IMR-90 (cell line): ENCODE measurements at regions not wholly inside any gene's neighbourhood (a gene's known extent, or its start where the extent isn't known, plus 50 kb on each side); places are given as distances from the start of the nearest gene placed in this dataset.

ENCODE experiments used
- ATAC-seq: fragments of 200-7000 bp; cut with Tn5 transposase; 2 replicates; pipeline ENCODE4 v1.9.1; 2020; ENCODE audit warnings: low read depth, mild to moderate bottlenecking, moderate library complexity
- BruUV-seq: library from RNA; stranded (reverse); fragments of 400-500 nt; replicated peaks from 2 replicates; lab custom pipeline; 2021; lab: Mats Ljungman, UMichigan
- CTCF ChIA-PET: fragments of 300-600 bp; formaldehyde crosslinking; extraction: SDS; loops from one replicate; lab custom pipeline; 2021; ENCODE audit warnings: antibody characterized with exemption; lab: Yijun Ruan, JAX
- POLR2A ChIA-PET: fragments of 300-600 bp; sonication (Branson Sonifier 250); formaldehyde crosslinking; loops from one replicate; lab custom pipeline; 2022; ENCODE audit warnings: antibody characterized with exemption; ENCODE audit not compliant: unreplicated experiment; lab: Charles Lee
- DNase-seq: peaks from one replicate; pipeline ENCODE4 v3.0.0; 2013
- H2AFZ ChIP-seq: replicated peaks from 2 replicates; pipeline ENCODE3; 2013; ENCODE audit warnings: low read length, mild to moderate bottlenecking; ENCODE audit not compliant: poor library complexity
- H2AK5ac ChIP-seq: 2 replicates; pipeline ENCODE4 v1.6.1; 2013; ENCODE audit warnings: low read depth, low read length, inconsistent platforms
- H2AK9ac ChIP-seq: replicated peaks from 2 replicates; pipeline ENCODE3; 2013; ENCODE audit warnings: mild to moderate bottlenecking, low read depth, low read length, moderate library complexity; ENCODE audit not compliant: poor library complexity
- H2BK120ac ChIP-seq: 2 replicates; pipeline ENCODE4 v1.6.1; 2013; ENCODE audit warnings: low read depth, low read length, inconsistent platforms
- H2BK15ac ChIP-seq: 3 replicates; pipeline ENCODE4 v1.6.1; 2013; ENCODE audit warnings: low read depth, low read length, inconsistent platforms
- H2BK20ac ChIP-seq: 2 replicates; pipeline ENCODE4 v1.6.1; 2013; ENCODE audit warnings: low read depth, mild to moderate bottlenecking, inconsistent platforms, low read length, moderate library complexity
- H2BK5ac ChIP-seq: 2 replicates; pipeline ENCODE4 v1.6.1; 2013; ENCODE audit warnings: mild to moderate bottlenecking, low read depth, low read length, inconsistent platforms; ENCODE audit not compliant: poor library complexity, severe bottlenecking
- H3K14ac ChIP-seq: replicated peaks from 2 replicates; pipeline ENCODE4 v1.6.1; 2013; ENCODE audit warnings: low read depth, low read length, inconsistent platforms
- H3K18ac ChIP-seq: 2 replicates; pipeline ENCODE4 v1.6.1; 2013; ENCODE audit warnings: low read depth, low read length, control low read depth
- H3K23ac ChIP-seq: 2 replicates; pipeline ENCODE4 v1.6.1; 2013; ENCODE audit warnings: low read depth, low read length, inconsistent platforms
- H3K27ac ChIP-seq: 2 replicates; pipeline ENCODE4 v1.5.1; 2013; ENCODE audit warnings: mild to moderate bottlenecking, control low read depth, low read length; ENCODE audit not compliant: insufficient read depth
- H3K27me3 ChIP-seq: 2 replicates; pipeline ENCODE4 v1.6.1; 2013; ENCODE audit warnings: low read length; ENCODE audit not compliant: control insufficient read depth, insufficient read depth
- H3K36me3 ChIP-seq: 2 replicates; pipeline ENCODE4 v1.6.1; 2013; ENCODE audit warnings: low read length, mixed read lengths; ENCODE audit not compliant: control insufficient read depth, insufficient read depth
- H3K4ac ChIP-seq: 2 replicates; pipeline ENCODE4 v1.6.1; 2013; ENCODE audit warnings: low read depth, low read length, inconsistent platforms
- H3K4me1 ChIP-seq: 2 replicates; pipeline ENCODE4 v1.6.1; 2013; ENCODE audit warnings: low read length, mixed read lengths; ENCODE audit not compliant: control insufficient read depth, insufficient read depth
- H3K4me2 ChIP-seq: 2 replicates; pipeline ENCODE4 v1.6.1; 2013; ENCODE audit warnings: low read depth, mild to moderate bottlenecking, control low read depth, low read length, moderate library complexity
- H3K4me3 ChIP-seq: 2 replicates; pipeline ENCODE4 v1.5.1; 2013; ENCODE audit warnings: low read depth, mild to moderate bottlenecking, control low read depth, low read length, moderate library complexity; ENCODE audit not compliant: insufficient read depth
- H3K56ac ChIP-seq: 2 replicates; pipeline ENCODE4 v1.6.1; 2013; ENCODE audit warnings: low read length, inconsistent platforms; ENCODE audit not compliant: insufficient read depth; ENCODE audit errors: extremely low read depth
- H3K79me1 ChIP-seq, 2 experiments: 2 replicates each; pipeline ENCODE4 v1.6.1; 2013; ENCODE audit warnings: low read length in 2 of 2, inconsistent platforms in 1 of 2, low read depth in 1 of 2
- H3K9ac ChIP-seq: 2 replicates; pipeline ENCODE4 v1.6.1; 2013; ENCODE audit warnings: low read depth, low read length, control low read depth
- H3K9me1 ChIP-seq: 2 replicates; pipeline ENCODE4 v1.6.1; 2013; ENCODE audit warnings: low read length, inconsistent platforms; ENCODE audit not compliant: insufficient read depth
- H3K9me3 ChIP-seq: 2 replicates; pipeline ENCODE4 v1.6.1; 2013; ENCODE audit warnings: low read length; ENCODE audit not compliant: control insufficient read depth, insufficient read depth
- H4K20me1 ChIP-seq: 2 replicates; pipeline ENCODE4 v1.6.1; 2013; ENCODE audit warnings: low read length, inconsistent platforms; ENCODE audit not compliant: insufficient read depth
- H4K5ac ChIP-seq: 2 replicates; pipeline ENCODE4 v1.6.1; 2013; ENCODE audit warnings: mild to moderate bottlenecking, low read depth, low read length, control low read depth
- H4K8ac ChIP-seq, 2 experiments: 2 replicates each; pipeline ENCODE4 v1.6.1; 2013; ENCODE audit warnings: low read depth in 2 of 2, low read length in 2 of 2, control low read depth in 1 of 2, inconsistent platforms in 1 of 2
- H4K91ac ChIP-seq: 2 replicates; pipeline ENCODE4 v1.6.1; 2013; ENCODE audit warnings: low read depth, low read length, inconsistent platforms; ENCODE audit not compliant: insufficient read depth
- CHD1 ChIP-seq: IDR thresholded peaks from 2 replicates; pipeline ENCODE4 v1.6.1; 2012; ENCODE audit warnings: low read depth, low read length, improper control_type of control experiment
- FOS ChIP-seq: fragments of 150-350 bp; IDR thresholded peaks from 2 replicates; pipeline ENCODE4 v1.6.1; 2016; ENCODE audit warnings: low read depth, low read length
- WGBS, 2 experiments: methylation state at CpG; one replicate each; pipeline versions ENCODE4 v1.1.5 to v1.1.7; 2013; ENCODE audit warnings: missing lambda C conversion rate in 2 of 2; ENCODE audit not compliant: insufficient read length in 1 of 2; ENCODE audit errors: extremely low coverage in 2 of 2; 5-methylcytosine and 5-hydroxymethylcytosine counted together
- dilution Hi-C: fragments of 300-500 bp; cut with HindIII; formaldehyde crosslinking; loops from one replicate; pipeline ENCODE4 v1.14.3; 2018; ENCODE audit warnings: low sequenced_read_pairs; ENCODE audit not compliant: unreplicated experiment
- in situ Hi-C: fragments of 300-500 bp; cut with MboI; formaldehyde crosslinking; loops from 3 replicates; pipeline ENCODE4 v1.14.3; 2019; ENCODE audit warnings: low sequenced_read_pairs, inconsistent platforms, mixed read lengths
- intact Hi-C: fragments of 100-400 bp; cut with micrococcal nuclease; formaldehyde crosslinking; loops from 2 replicates; pipeline ENCODE4 v1.10.0; 2022

- TF ChIP-seq FOS = peak; percentile 66; the same call in 1 of the 2 replicates
- no peak for TF ChIP-seq CHD1
- Histone ChIP-seq H3K14ac (0 out of 2 replicates have a peak overlapping the region, but pooled peaks have one; percentile 5), H3K4ac (peak overlapping the region; percentile 86), H2BK5ac (peak overlapping the region; percentile 14), H3K79me1 (no peaks in the 10 kb centered on the region), H3K27ac (no peak overlapping the region; the same call in 1 of the 2 replicates), H2BK20ac (peak overlapping the region; percentile 88), H2AK9ac (peak overlapping the region; percentile 1), H2AFZ (no peak overlapping the region), H4K8ac (peak overlapping the region in 1 of 2 experiments; percentile 53; a peak in 1 of 4 replicates), H3K4me3 (no peak overlapping the region), H2BK120ac (peak overlapping the region; percentile 98), H3K56ac (no peak overlapping the region), H2AK5ac (peak overlapping the region; percentile 85; the same call in 1 of the 2 replicates), H3K36me3 (no peaks in the 10 kb centered on the region), H3K9me1 (peaks cover 22% of the 10 kb centered on the region), H3K18ac (no peak overlapping the region), H4K91ac (peak overlapping the region; percentile 81), H4K5ac (no peak overlapping the region), H3K4me2 (0 out of 2 replicates have a peak overlapping the region, but pooled peaks have one; percentile 2), H2BK15ac (peak overlapping the region; percentile 49; the same call in 2 of the 3 replicates), H3K9ac (no peak overlapping the region), H3K9me3 (no peaks in the 10 kb centered on the region), H3K4me1 (peaks cover 26% of the 10 kb centered on the region), H4K20me1 (no peaks in the 10 kb centered on the region), H3K23ac (0 out of 2 replicates have a peak overlapping the region, but pooled peaks have one; percentile 11), H3K27me3 (peaks cover 7% of the 10 kb centered on the region)
- intact Hi-C loops (loop anchor here (10.0 kb wide), 1 partner anchor 408 kb away; no protein-coding TSS in a partner anchor), in situ Hi-C loops (loop anchor here (25.0 kb wide), 1 partner anchor 1245 kb away; no protein-coding TSS in a partner anchor), dilution Hi-C loops (no loop called here)
- ChIA-PET CTCF (no interaction called here), POLR2A (no interaction called here)
- peak; percentile 77 for DNase-seq
- ATAC-seq = peak; percentile 82
- BruUV-seq = no TSS peak
- whole genome bisulfite sequencing, 2 experiments = no CpG with 5 or more reads among the region's 3 CpGs
Measured at GRCh38 chr6:44667226-44667625, 279.7 kb downstream of the CDC5L start.
